GM12872 (cell line): ENCODE measurements at regions not wholly inside any gene's neighbourhood (a gene's known extent, or its start where the extent isn't known, plus 50 kb on each side); places are given as distances from the start of the nearest gene placed in this dataset.

ENCODE experiments used
- TF ChIP-seq, protein P1 (sequence below): IDR thresholded peaks from 3 replicates; pipeline ENCODE4 v1.5.1; 2011; ENCODE audit warnings: low read depth, mild to moderate bottlenecking, low read length, moderate library complexity; ENCODE audit not compliant: insufficient read depth

DNA sequence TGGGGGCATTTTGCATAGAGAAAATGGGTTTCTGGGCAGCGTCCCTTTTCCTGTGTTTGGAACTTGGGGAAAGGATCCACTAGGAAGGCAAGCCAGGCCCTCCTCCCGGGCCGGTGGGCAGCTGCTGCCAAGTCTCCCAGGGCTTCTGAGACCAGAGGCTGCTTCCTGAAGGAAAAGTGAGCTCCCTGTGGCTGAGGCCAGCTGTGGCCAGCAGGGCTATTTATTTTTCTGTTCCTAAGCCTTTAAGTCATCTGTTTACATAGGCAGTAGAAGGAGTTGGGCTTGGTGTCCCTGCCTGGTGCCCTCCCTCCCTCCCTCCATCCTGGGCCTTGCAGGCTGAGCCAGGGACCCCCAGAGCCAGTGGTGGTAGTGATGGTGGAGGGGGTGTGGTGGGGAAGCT, 70.5 kb upstream of the COL13A1 start:
- TF ChIP-seq, protein P1, sequence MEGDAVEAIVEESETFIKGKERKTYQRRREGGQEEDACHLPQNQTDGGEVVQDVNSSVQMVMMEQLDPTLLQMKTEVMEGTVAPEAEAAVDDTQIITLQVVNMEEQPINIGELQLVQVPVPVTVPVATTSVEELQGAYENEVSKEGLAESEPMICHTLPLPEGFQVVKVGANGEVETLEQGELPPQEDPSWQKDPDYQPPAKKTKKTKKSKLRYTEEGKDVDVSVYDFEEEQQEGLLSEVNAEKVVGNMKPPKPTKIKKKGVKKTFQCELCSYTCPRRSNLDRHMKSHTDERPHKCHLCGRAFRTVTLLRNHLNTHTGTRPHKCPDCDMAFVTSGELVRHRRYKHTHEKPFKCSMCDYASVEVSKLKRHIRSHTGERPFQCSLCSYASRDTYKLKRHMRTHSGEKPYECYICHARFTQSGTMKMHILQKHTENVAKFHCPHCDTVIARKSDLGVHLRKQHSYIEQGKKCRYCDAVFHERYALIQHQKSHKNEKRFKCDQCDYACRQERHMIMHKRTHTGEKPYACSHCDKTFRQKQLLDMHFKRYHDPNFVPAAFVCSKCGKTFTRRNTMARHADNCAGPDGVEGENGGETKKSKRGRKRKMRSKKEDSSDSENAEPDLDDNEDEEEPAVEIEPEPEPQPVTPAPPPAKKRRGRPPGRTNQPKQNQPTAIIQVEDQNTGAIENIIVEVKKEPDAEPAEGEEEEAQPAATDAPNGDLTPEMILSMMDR = no peak

DNA sequence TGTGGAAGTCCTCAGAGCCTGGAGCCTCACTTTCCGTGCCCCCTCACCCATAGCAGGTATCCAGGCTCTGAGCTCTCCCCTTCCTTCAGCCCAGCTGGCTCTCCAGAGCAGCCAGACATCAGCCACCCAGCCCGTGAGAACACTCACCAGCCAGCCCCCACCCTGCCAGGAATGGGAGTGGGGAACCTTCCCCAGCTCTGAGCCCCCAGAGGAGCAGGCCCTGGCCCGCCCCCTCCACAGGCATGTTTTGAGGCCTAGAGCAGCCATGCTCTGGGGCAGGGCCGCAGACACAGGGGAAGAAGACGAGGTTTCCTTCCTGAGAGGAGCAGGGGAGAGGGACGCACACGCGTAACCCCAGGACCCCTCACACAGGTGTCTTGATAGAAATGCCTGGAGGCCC, 70.0 kb upstream of the COL13A1 start:
- TF ChIP-seq, protein P1 = no peak

DNA sequence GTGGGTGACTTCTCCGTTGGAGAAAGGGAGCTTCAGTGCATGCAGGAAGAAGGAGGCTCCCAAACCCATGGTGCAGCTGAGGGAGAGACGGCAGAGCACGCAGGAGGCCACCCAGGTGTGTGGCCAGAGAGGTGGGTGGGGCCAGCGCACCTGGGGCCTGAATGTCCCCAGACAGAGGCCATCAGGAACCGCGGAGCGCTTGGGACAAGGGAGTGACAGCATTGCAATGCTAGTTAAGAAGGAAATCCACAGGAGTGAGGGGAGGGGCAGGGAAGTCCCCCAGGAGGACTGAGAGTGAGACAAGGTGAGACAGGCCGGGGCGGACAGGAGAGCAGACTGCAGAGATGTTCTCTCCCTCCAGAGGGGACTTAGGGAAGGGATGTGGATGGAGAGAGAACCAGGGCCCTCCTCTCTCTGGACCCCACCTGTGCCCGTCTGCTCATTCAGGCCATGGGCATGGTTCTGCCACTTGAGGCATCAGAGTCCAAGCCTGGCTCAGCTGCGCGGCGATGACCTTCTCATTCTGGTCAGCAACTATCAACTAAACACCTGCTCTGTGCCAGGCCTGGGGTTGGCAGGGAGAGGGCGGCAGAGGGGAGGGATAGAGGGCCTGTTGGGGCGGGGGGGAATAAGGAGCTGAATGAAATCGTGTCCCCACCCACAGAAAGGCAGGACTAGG, 69.4 kb upstream of the COL13A1 start:
- TF ChIP-seq, protein P1 = no peak

DNA sequence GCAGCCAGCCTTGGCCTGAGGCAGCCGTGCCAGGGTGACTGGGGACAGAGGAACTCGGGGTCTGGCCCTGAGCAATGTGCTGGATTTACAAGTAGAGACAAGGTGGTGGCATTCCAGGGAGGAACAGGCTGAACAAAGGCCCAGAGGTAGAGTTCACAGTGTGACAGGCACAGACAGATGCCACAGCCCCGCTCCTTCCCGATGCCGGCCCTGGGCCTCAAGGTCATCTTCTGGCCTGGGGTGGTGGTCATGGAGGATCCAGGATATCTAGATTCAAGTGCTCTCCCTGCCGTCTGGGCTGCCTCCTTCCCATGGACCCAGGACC, 68.9 kb upstream of the COL13A1 start:
- TF ChIP-seq, protein P1 = no peak

DNA sequence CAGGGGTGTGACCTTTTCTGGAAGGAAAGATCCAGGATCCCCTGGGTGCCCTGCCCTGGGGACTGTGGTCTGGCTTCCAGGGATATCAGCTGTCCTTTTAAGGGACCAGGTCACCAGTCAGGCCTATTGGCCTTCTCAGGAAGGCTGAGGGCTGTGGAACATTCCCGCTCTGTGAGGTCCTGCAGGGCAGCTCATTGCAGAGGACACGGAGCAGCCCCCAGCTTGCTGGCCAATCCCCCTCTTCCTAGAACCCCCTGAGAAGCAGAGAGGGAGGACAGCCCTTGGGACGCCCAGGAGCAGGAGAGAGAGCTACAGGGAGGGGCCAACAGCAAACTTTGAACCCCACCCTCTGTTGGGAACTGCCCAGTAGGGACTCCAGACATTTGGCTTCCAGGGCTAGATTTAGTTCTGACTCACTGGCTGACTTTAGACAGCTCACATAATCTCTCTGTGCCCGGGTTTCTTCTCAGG, 67.9 kb upstream of the COL13A1 start:
- TF ChIP-seq, protein P1 = no peak

DNA sequence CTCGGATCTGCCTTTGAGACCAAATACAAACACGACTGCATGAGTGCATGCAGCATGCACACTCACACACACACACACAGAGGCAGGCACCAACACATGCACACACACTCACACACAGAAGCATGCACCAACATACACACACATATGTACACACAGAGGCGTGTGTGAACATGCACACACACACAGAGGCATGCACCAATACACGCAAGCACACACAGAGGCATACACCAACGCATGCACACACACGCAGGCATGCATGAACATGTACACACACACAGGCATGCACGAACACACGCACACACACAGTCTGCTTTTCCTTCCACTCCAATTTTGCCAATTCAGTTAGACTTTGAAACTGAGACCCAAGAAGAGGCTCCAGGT, 67.3 kb upstream of the COL13A1 start:
- TF ChIP-seq, protein P1 = no peak

DNA sequence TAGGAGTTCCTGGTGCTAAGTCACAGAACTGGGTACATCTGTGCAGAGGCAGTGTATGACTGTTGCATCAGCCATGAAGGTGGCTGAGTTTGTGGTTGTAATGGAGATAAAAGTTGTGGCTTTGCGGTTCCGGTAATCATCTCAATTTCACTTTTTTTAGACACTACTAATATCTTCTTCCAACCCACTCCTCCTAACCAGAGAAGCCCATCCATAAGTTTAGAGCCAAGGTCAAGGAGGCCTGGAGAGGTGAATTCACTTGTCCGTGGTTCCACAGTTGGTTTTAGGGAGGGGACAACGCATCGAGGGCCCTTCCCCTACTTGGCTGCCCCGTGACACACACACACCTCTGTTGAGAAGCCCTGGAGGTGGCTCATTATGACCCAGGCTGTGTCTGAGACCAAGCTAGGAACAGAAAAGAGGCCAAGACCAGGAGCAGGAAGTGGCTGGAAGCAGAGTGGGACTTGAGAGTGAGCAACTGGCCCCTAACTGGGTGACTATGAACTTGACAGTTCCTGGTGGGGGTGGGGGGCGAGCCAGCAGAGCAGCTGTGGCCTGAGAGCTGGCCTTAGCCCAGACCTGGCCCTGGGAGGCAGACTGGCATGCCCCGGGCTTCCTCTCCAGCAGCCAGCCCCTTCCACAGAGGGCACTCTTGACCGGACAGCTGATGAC, 66.8 kb upstream of the COL13A1 start:
- TF ChIP-seq, protein P1 = no peak
